ENCODE measurements at regions not wholly inside any gene's neighbourhood (a gene's known extent, or its start where the extent isn't known, plus 50 kb on each side); places are given as distances from the start of the nearest gene placed in this dataset.

DNA sequence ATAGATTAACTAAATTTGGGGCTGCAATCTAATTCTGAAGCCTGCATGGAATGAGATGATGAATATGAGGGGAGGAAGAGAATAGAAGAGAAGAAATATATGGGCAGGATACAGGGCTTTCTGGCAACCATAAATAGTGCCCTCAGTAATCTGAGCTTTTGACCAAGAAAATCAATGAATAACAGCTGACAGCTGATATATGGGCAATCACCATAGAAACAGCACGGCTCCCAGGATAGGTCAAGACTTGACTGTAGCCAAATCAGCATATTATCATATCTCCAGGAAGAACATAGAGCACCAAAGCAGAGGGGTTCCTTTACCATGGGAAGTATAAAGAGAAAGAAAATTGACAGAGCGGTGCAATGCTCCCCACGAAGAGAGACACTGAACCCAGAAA, 643.8 kb upstream of the TENM4 start:
- no peak for DNase-seq (ENCODE audit: extremely low read depth, low read depth)
- no peak overlapping the region for H3K4me3 ChIP-seq (replicated peaks; ENCODE audit: low read depth, low read length)
- TF ChIP-seq, protein P1, sequence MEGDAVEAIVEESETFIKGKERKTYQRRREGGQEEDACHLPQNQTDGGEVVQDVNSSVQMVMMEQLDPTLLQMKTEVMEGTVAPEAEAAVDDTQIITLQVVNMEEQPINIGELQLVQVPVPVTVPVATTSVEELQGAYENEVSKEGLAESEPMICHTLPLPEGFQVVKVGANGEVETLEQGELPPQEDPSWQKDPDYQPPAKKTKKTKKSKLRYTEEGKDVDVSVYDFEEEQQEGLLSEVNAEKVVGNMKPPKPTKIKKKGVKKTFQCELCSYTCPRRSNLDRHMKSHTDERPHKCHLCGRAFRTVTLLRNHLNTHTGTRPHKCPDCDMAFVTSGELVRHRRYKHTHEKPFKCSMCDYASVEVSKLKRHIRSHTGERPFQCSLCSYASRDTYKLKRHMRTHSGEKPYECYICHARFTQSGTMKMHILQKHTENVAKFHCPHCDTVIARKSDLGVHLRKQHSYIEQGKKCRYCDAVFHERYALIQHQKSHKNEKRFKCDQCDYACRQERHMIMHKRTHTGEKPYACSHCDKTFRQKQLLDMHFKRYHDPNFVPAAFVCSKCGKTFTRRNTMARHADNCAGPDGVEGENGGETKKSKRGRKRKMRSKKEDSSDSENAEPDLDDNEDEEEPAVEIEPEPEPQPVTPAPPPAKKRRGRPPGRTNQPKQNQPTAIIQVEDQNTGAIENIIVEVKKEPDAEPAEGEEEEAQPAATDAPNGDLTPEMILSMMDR (IDR thresholded peaks at IDR 0.05; ENCODE audit: low read depth, low read length, missing control alignments), result no peak

DNA sequence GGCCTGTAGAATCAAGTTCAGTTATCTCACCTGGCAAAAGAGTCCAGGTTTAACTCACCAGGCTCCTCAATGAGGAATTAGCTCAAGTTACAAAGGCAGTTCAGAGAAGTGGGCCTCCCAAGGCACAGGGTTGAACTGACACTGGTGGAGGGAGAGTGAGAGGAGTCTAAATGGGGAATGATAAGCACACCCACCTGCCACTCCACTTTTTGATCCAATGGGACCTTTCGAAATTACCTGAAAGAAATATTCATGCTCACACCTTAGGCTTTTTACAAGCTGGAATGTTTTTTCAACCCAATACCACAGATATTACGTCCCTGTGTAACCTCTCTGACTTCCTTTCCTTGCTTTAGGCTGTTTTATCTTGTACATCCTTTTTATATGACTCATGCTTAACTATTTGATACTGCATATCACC, 642.7 kb upstream of the TENM4 start:
- TF ChIP-seq, protein P1 (IDR thresholded peaks at IDR 0.05; ENCODE audit: low read depth, low read length, missing control alignments), result no peak
- H3K4me3 ChIP-seq (replicated peaks; ENCODE audit: low read depth, low read length), result no peak overlapping the region
- no peak for DNase-seq (ENCODE audit: extremely low read depth, low read depth)

DNA sequence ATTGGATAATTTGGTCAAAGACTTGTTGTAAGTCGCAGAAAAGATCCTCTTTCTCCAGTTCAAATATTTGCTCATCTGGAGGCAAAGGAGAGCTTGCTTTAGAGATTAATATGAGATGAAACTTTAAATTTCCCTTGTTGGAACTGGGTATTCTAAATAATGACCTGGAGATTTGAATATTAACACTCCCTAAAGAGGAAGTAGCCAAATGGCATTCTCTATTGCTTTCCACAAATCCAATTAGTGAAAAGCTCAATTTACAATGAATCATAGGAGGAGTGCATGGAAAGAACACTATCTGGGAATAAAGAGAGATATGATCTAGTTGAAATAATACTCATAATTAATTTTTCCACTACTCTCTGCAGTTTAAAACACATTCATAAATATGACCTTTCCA, 641.6 kb upstream of the TENM4 start:
- no peak overlapping the region for H3K4me3 ChIP-seq (replicated peaks; ENCODE audit: low read depth, low read length)
- DNase-seq (ENCODE audit: extremely low read depth, low read depth), result no peak
- TF ChIP-seq, protein P1 (IDR thresholded peaks at IDR 0.05; ENCODE audit: low read depth, low read length, missing control alignments), result no peak

DNA sequence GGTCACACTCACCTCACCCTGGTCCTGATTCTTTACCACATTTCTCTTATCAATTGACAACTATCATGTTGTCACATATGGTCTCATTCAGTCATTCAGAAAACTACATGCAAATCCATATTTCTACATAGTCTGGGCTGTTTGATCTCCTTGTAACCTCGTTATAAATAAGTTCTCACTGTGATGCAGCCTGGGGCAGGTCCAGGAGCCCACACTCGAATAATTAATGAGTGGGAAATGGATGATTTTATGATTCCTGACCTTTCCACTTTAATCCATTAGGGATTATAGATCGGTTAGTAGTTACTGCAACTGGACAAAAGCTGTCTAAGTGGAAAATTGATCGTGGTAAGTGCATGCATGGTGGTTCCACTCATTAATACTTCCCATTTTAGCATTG, 636.3 kb upstream of the TENM4 start:
- no peak overlapping the region for H3K4me3 ChIP-seq (replicated peaks; ENCODE audit: low read depth, low read length)
- DNase-seq (ENCODE audit: extremely low read depth, low read depth), result no peak
- TF ChIP-seq, protein P1 (IDR thresholded peaks at IDR 0.05; ENCODE audit: low read depth, low read length, missing control alignments), result no peak

DNA sequence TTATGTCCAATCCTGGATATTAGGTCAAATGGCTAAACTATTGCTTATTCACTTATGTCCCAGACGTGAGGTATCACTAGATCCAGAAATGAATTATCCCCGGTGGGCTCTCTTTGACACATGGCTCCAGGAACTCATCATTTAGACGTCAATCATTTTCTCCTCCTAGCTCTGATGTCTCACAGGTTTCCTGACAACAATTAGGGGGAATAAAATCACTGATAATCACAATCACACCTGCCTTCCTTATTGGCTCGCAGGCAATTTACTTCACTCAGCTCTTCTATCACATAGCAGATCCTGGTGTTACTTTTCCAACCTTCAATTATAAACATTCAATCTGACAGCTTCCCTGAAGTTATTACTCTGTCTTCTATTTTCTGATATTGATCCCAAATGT, 634.0 kb upstream of the TENM4 start:
- TF ChIP-seq, protein P1 (IDR thresholded peaks at IDR 0.05; ENCODE audit: low read depth, low read length, missing control alignments), result no peak
- DNase-seq (ENCODE audit: extremely low read depth, low read depth), result no peak
- H3K4me3 ChIP-seq (replicated peaks; ENCODE audit: low read depth, low read length), result no peak overlapping the region

DNA sequence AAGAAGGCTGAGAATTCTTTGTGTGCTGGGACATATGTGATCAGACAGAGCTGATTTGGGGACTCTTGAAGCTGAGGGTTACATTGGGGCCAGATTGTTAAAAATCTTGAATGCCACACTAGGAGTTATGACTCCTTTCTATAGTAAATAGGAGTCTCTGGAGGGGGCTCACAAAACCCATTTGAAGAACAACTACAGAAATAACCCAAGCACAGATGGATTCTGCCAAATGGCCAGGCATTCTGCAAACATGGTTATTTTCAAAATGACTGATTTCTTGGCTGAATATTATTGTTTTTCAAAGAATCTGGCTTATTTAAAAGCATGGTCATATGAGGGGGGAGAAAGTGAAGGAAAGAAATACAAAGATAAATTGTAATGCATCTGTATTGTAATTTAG, 625.5 kb upstream of the TENM4 start:
- no peak overlapping the region for H3K4me3 ChIP-seq (replicated peaks; ENCODE audit: low read depth, low read length)
- no peak for DNase-seq (ENCODE audit: extremely low read depth, low read depth)
- TF ChIP-seq, protein P1 (IDR thresholded peaks at IDR 0.05; ENCODE audit: low read depth, low read length, missing control alignments), result no peak

DNA sequence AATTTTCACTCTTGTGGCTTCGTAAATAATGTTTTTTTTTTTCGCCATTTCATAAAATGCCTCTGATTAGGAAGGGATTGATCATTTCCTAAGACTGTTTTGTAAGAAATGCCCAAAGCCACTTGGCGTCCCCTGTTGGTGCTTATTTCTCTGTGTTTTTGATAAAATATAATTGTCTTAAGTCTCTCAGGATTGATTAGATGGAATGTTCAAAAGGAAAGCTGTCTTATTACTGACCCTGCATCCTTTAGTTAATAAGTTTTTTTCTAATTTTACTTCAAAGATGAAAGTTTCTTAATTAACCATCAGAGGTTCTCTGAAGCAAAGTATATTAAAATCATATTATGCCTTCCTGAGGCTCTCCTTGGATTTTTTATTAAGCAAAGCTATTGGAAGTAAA, 624.3 kb upstream of the TENM4 start:
- TF ChIP-seq, protein P1 (IDR thresholded peaks at IDR 0.05; ENCODE audit: low read depth, low read length, missing control alignments), result no peak
- no peak overlapping the region for H3K4me3 ChIP-seq (replicated peaks; ENCODE audit: low read depth, low read length)
- DNase-seq (ENCODE audit: extremely low read depth, low read depth), result no peak

All from HFF-Myc (cell line).